ENCODE measurements at regions not wholly inside any gene's neighbourhood (a gene's known extent, or its start where the extent isn't known, plus 50 kb on each side); places are given as distances from the start of the nearest gene placed in this dataset.

DNA sequence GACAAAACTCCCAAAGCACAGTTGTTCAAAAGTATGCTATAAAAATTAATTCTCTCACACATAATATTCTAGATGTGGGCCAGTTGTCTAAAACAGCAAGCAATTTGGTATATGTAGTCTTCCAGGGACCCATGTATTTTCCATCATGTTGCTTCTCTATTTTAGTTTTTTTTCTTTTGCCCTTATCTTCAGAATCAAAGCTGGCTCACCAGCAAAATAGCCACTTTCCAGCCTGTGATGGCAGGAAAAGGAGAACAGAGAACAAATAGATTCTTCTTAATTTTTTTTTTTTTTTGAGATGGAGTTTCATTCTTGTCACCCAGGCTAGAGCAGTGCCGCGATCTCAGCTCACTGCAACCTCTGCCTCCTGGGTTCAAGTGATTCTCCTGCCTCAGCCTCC lies 680.8 kb upstream of the TENM3 start:
- no peaks in the 10 kb centered on the region for H3K27me3 ChIP-seq (ENCODE audit: control insufficient read depth, insufficient read depth, low read length)
- H3K36me3 ChIP-seq (ENCODE audit: control insufficient read depth, insufficient read depth, low read length), result no peaks in the 10 kb centered on the region
- H3K4me1 Mint-ChIP-seq, result no peaks in the 10 kb centered on the region
- H3K27ac Mint-ChIP-seq, result no peak overlapping the region
- H3K4me3 ChIP-seq (ENCODE audit: low read depth, low read length), result no peak overlapping the region
- DNase-seq (no peak), ATAC-seq (ENCODE audit: low read depth in 2 of 2) (no peak)
- no peak overlapping the region for H3K4me3 Mint-ChIP-seq
- no peaks in the 10 kb centered on the region for H3K4me1 ChIP-seq (ENCODE audit: control insufficient read depth, insufficient read depth, low read length, poor library complexity, severe bottlenecking)
- H3K36me3 Mint-ChIP-seq, result no peaks in the 10 kb centered on the region
- H3K9me3 ChIP-seq (ENCODE audit: control insufficient read depth in 2 of 2, low read length in 2 of 2), result no peaks in the 10 kb centered on the region
- no peak overlapping the region for H3K27ac ChIP-seq (ENCODE audit: insufficient read depth, low read length, poor library complexity, severe bottlenecking)
- H3K27me3 Mint-ChIP-seq, result no peaks in the 10 kb centered on the region
- H3K9me3 Mint-ChIP-seq, result peaks cover 0 to 9% (median 4%) of the 10 kb centered on the region in 7 donors

DNA sequence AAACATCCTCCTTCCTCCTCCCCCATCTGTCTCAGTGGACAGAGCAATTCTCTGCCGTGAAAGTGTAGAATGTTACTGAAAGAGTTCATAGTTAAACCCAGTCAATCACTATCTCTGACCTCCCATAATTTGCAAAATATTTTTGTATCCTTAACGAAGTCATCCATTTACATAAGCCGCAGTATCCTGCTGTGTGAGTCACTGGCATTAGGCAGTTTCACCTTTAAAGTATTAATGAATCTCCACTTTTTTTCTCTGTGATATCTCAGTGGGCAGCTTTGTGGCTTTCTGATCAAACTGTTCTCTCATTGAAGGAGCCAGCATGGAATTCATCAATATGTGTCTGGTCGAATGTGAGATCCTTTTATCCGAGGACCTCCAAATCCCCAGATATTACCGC lies 678.6 kb upstream of the TENM3 start:
- no peaks in the 10 kb centered on the region for H3K4me1 Mint-ChIP-seq
- H3K4me3 ChIP-seq (ENCODE audit: low read depth, low read length), result no peak overlapping the region
- H3K27ac Mint-ChIP-seq, result no peak overlapping the region
- ATAC-seq (ENCODE audit: low read depth in 2 of 2) (no peak), DNase-seq (no peak)
- H3K27me3 Mint-ChIP-seq, result no peaks in the 10 kb centered on the region
- no peaks in the 10 kb centered on the region for H3K9me3 ChIP-seq (ENCODE audit: control insufficient read depth in 2 of 2, low read length in 2 of 2)
- no peaks in the 10 kb centered on the region for H3K4me1 ChIP-seq (ENCODE audit: control insufficient read depth, insufficient read depth, low read length, poor library complexity, severe bottlenecking)
- no peak overlapping the region for H3K27ac ChIP-seq (ENCODE audit: insufficient read depth, low read length, poor library complexity, severe bottlenecking)
- H3K9me3 Mint-ChIP-seq, result peaks cover 0 to 9% (median 2%) of the 10 kb centered on the region in 7 donors
- no peaks in the 10 kb centered on the region for H3K36me3 ChIP-seq (ENCODE audit: control insufficient read depth, insufficient read depth, low read length)
- H3K4me3 Mint-ChIP-seq, result no peak overlapping the region
- no peaks in the 10 kb centered on the region for H3K36me3 Mint-ChIP-seq
- H3K27me3 ChIP-seq (ENCODE audit: control insufficient read depth, insufficient read depth, low read length), result no peaks in the 10 kb centered on the region

DNA sequence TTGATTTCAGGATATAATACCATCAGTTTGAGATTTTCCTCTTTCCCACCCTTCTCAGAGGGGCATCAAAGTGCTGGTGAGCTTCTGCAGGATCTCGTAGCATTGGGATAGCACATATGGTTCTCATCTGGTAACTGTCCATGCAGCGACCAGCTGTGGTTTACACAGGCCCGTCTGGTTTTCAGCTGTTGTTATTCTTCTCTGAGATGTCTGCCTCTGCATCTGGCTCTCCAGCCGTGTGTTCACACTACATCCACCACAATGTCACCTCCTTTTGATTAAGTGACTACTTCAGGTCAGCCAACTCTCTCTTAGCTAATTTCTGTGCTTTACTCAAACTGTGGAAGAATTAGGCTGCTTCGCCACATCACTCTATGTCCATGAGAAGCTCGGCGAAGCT lies 676.7 kb upstream of the TENM3 start:
- Histone ChIP-seq H3K9me3 (ENCODE audit: control insufficient read depth in 2 of 2, low read length in 2 of 2) (no peaks in the 10 kb centered on the region), H3K4me1 (ENCODE audit: control insufficient read depth, insufficient read depth, low read length, poor library complexity, severe bottlenecking) (no peaks in the 10 kb centered on the region), H3K4me3 (ENCODE audit: low read depth, low read length) (no peak overlapping the region), H3K27ac (ENCODE audit: insufficient read depth, low read length, poor library complexity, severe bottlenecking) (no peak overlapping the region), H3K27me3 (ENCODE audit: control insufficient read depth, insufficient read depth, low read length) (no peaks in the 10 kb centered on the region), H3K36me3 (ENCODE audit: control insufficient read depth, insufficient read depth, low read length) (no peaks in the 10 kb centered on the region)
- H3K4me1 Mint-ChIP-seq, result no peaks in the 10 kb centered on the region
- ATAC-seq (ENCODE audit: low read depth in 2 of 2) (no peak), DNase-seq (no peak)
- peaks cover 0 to 8% (median 2%) of the 10 kb centered on the region in 7 donors for H3K9me3 Mint-ChIP-seq
- no peaks in the 10 kb centered on the region for H3K27me3 Mint-ChIP-seq
- no peaks in the 10 kb centered on the region for H3K36me3 Mint-ChIP-seq
- no peak overlapping the region for H3K4me3 Mint-ChIP-seq
- H3K27ac Mint-ChIP-seq, result no peak overlapping the region

DNA sequence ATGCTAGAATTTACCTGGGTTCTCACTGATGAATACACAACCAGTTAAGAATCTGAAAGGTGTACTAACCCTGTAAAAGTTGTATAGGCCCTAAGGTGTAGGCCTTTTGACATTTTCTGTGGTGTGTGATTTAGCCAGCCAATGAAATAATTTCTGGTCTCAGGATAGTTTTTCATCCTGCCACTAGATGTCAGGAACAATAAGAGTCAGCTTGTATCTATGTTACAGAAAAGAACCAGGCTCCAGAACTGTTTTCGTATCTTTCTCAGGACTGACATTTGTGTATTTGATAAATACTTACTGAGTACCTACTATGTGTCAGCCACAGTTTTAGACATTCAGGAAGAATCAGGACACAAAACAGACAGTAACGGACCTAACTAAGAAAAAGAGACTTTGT lies 673.6 kb upstream of the TENM3 start:
- Histone ChIP-seq H3K4me1 (ENCODE audit: control insufficient read depth, insufficient read depth, low read length, poor library complexity, severe bottlenecking) (no peaks in the 10 kb centered on the region), H3K36me3 (ENCODE audit: control insufficient read depth, insufficient read depth, low read length) (no peaks in the 10 kb centered on the region), H3K27ac (ENCODE audit: insufficient read depth, low read length, poor library complexity, severe bottlenecking) (no peak overlapping the region), H3K27me3 (ENCODE audit: control insufficient read depth, insufficient read depth, low read length) (no peaks in the 10 kb centered on the region), H3K9me3 (ENCODE audit: control insufficient read depth in 2 of 2, low read length in 2 of 2) (no peaks in the 10 kb centered on the region), H3K4me3 (ENCODE audit: low read depth, low read length) (no peak overlapping the region)
- Mint-ChIP-seq H3K4me3 (no peak overlapping the region), H3K27me3 (no peaks in the 10 kb centered on the region), H3K36me3 (no peaks in the 10 kb centered on the region), H3K4me1 (no peaks in the 10 kb centered on the region), H3K9me3 (peaks cover 0 to 8% (median 4%) of the 10 kb centered on the region in 7 donors), H3K27ac (no peak overlapping the region)
- ATAC-seq (ENCODE audit: low read depth in 2 of 2) (no peak), DNase-seq (no peak)

DNA sequence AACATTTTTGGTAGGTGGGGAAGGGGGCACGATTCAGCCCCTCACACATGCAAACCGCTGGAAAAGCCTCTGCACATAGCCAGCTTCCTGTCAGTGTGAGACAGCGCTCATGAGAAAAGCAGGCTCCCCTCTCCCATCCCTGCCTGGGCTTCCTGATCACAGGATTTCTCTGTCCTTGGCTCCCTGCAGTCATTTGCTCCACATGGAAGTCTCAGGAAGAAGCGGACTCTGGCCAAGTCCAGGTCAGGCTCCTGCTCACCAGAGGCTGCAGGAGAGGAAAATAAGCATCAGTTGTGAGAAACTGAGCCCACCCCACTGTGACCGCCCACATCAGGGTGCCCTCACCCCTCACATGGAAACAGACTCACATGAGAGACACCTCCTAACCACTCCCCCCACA lies 664.3 kb upstream of the TENM3 start:
- Mint-ChIP-seq H3K36me3 (no peaks in the 10 kb centered on the region), H3K27me3 (no peaks in the 10 kb centered on the region), H3K27ac (no peak overlapping the region), H3K4me1 (no peaks in the 10 kb centered on the region), H3K9me3 (peaks cover 3 to 13% (median 5%) of the 10 kb centered on the region in 7 donors), H3K4me3 (no peak overlapping the region)
- H3K36me3 ChIP-seq (ENCODE audit: control insufficient read depth, insufficient read depth, low read length), result no peaks in the 10 kb centered on the region
- H3K27me3 ChIP-seq (ENCODE audit: control insufficient read depth, insufficient read depth, low read length), result no peaks in the 10 kb centered on the region
- ATAC-seq (ENCODE audit: low read depth in 2 of 2) (no peak), DNase-seq (no peak)
- peaks cover 0 to 3% of the 10 kb centered on the region in 2 experiments for H3K9me3 ChIP-seq (ENCODE audit: control insufficient read depth in 2 of 2, low read length in 2 of 2)
- no peaks in the 10 kb centered on the region for H3K4me1 ChIP-seq (ENCODE audit: control insufficient read depth, insufficient read depth, low read length, poor library complexity, severe bottlenecking)
- no peak overlapping the region for H3K27ac ChIP-seq (ENCODE audit: insufficient read depth, low read length, poor library complexity, severe bottlenecking)
- H3K4me3 ChIP-seq (ENCODE audit: low read depth, low read length), result no peak overlapping the region

DNA sequence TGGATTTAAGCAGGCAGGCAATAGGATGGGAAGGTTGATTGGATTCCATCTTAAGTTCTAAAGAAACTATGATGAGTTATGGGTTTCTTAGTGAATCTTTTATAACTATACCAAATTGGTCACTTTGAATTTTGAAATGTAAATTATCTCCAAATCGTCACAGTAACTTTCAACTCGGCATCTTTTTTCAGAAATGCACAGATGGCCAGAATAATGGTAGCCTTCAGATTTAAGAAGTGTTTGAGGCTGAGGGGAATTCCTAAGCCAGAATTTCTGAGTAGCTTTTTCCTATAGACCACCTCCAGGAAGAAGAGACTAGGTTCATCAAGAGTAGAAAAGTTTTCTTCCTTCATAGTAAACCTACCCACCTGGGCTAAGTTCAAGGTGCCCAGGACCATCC lies 663.7 kb upstream of the TENM3 start:
- Histone ChIP-seq H3K27me3 (ENCODE audit: control insufficient read depth, insufficient read depth, low read length) (no peaks in the 10 kb centered on the region), H3K36me3 (ENCODE audit: control insufficient read depth, insufficient read depth, low read length) (no peaks in the 10 kb centered on the region), H3K4me3 (ENCODE audit: low read depth, low read length) (no peak overlapping the region), H3K27ac (ENCODE audit: insufficient read depth, low read length, poor library complexity, severe bottlenecking) (no peak overlapping the region), H3K4me1 (ENCODE audit: control insufficient read depth, insufficient read depth, low read length, poor library complexity, severe bottlenecking) (no peaks in the 10 kb centered on the region), H3K9me3 (ENCODE audit: control insufficient read depth in 2 of 2, low read length in 2 of 2) (peaks cover 0 to 3% of the 10 kb centered on the region in 2 experiments)
- DNase-seq, result no peak
- Mint-ChIP-seq H3K27ac (no peak overlapping the region), H3K36me3 (no peaks in the 10 kb centered on the region), H3K4me3 (no peak overlapping the region), H3K4me1 (no peaks in the 10 kb centered on the region), H3K9me3 (peaks cover 3 to 13% (median 5%) of the 10 kb centered on the region in 7 donors), H3K27me3 (no peaks in the 10 kb centered on the region)
- no peak for ATAC-seq (ENCODE audit: low read depth in 2 of 2)

DNA sequence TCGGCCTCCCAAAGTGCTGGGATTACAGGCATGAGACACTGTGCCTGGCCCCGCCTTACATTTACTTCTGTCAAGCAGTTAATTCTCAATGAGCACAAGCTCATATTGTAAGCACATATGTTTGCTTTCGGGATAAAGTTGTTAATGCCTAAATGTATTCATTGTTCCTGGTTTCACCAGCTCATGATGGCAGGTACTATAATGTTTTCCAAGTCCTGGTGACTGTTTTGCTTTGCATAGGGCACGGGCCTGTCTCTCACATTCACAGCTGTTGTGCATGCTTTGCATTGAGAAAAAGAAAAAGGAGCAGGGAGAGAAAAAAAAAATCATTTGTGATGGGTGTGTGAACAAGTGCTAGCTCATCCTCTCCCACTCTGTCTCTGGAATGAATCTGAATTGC lies 661.2 kb upstream of the TENM3 start:
- Mint-ChIP-seq H3K27me3 (no peaks in the 10 kb centered on the region), H3K4me3 (no peak overlapping the region), H3K4me1 (no peaks in the 10 kb centered on the region), H3K9me3 (peaks cover 3 to 16% (median 6%) of the 10 kb centered on the region in 7 donors), H3K36me3 (no peaks in the 10 kb centered on the region), H3K27ac (no peak overlapping the region)
- H3K27ac ChIP-seq (ENCODE audit: insufficient read depth, low read length, poor library complexity, severe bottlenecking), result no peak overlapping the region
- ATAC-seq (ENCODE audit: low read depth in 2 of 2), result no peak
- H3K36me3 ChIP-seq (ENCODE audit: control insufficient read depth, insufficient read depth, low read length), result no peaks in the 10 kb centered on the region
- no peaks in the 10 kb centered on the region for H3K27me3 ChIP-seq (ENCODE audit: control insufficient read depth, insufficient read depth, low read length)
- H3K9me3 ChIP-seq (ENCODE audit: control insufficient read depth in 2 of 2, low read length in 2 of 2), result no peaks in the 10 kb centered on the region
- no peak for DNase-seq
- H3K4me3 ChIP-seq (ENCODE audit: low read depth, low read length), result no peak overlapping the region
- H3K4me1 ChIP-seq (ENCODE audit: control insufficient read depth, insufficient read depth, low read length, poor library complexity, severe bottlenecking), result no peaks in the 10 kb centered on the region

DNA sequence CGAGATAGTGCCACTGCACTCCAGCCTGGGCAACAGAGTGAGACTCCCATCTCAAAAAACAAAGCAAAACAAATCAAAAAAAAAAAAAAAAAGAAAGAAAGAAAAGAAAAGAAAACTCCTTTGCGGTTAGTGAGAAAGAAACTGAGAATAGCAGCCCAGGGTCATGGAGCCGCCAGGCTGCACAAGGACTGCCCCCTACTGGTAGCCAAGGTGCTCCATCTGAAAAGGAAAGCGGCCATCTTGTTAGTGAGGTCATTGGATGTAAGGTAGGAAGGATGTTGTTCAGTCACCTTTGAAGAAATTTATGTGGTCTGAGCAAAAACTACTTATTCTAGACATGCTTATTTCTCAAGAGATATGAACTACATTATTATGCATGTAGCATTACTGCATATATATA lies 660.6 kb upstream of the TENM3 start:
- DNase-seq (no peak), ATAC-seq (ENCODE audit: low read depth in 2 of 2) (no peak)
- peaks cover 3 to 19% (median 5%) of the 10 kb centered on the region in 7 donors for H3K9me3 Mint-ChIP-seq
- no peaks in the 10 kb centered on the region for H3K27me3 Mint-ChIP-seq
- no peak overlapping the region for H3K4me3 Mint-ChIP-seq
- no peaks in the 10 kb centered on the region for H3K4me1 Mint-ChIP-seq
- no peak overlapping the region for H3K27ac Mint-ChIP-seq
- Histone ChIP-seq H3K9me3 (ENCODE audit: control insufficient read depth in 2 of 2, low read length in 2 of 2) (no peaks in the 10 kb centered on the region), H3K4me1 (ENCODE audit: control insufficient read depth, insufficient read depth, low read length, poor library complexity, severe bottlenecking) (no peaks in the 10 kb centered on the region), H3K27me3 (ENCODE audit: control insufficient read depth, insufficient read depth, low read length) (no peaks in the 10 kb centered on the region), H3K27ac (ENCODE audit: insufficient read depth, low read length, poor library complexity, severe bottlenecking) (no peak overlapping the region), H3K4me3 (ENCODE audit: low read depth, low read length) (no peak overlapping the region), H3K36me3 (ENCODE audit: control insufficient read depth, insufficient read depth, low read length) (no peaks in the 10 kb centered on the region)
- no peaks in the 10 kb centered on the region for H3K36me3 Mint-ChIP-seq
